ENCODE measurements at regions not wholly inside any gene's neighbourhood (a gene's known extent, or its start where the extent isn't known, plus 50 kb on each side); places are given as distances from the start of the nearest gene placed in this dataset.

- Histone ChIP-seq H3K4me3 (no peak overlapping the region), H3K27ac (no peak overlapping the region), H3K27me3 (no peaks in the 10 kb centered on the region), H3K36me3 (no peaks in the 10 kb centered on the region), H3K9me3 (peaks cover 0 to 3% (median 0%) of the 10 kb centered on the region in 4 donors), H3K4me1 (no peaks in the 10 kb centered on the region)
- 50% methylated on average over 2 of the region's 2 CpGs for WGBS, 2 donors
- no peak for DNase-seq (ENCODE audit: low spot score in 2 of 2)
- TF ChIP-seq POLR2A (IDR thresholded peaks at IDR 0.05) (no peak), EP300 (IDR thresholded peaks at IDR 0.05) (no peak)
Measured at GRCh38 chr4:116603096-116603495, 482.3 kb downstream of the TRAM1L1 start.

- peaks cover 0 to 3% (median 0%) of the 10 kb centered on the region in 4 donors for H3K9me3 ChIP-seq
- no peaks in the 10 kb centered on the region for H3K27me3 ChIP-seq
- H3K4me3 ChIP-seq, result no peak overlapping the region
- no peak for TF ChIP-seq POLR2A (IDR thresholded peaks at IDR 0.05)
- TF ChIP-seq EP300 (IDR thresholded peaks at IDR 0.05), result no peak
- TF ChIP-seq, protein P1, sequence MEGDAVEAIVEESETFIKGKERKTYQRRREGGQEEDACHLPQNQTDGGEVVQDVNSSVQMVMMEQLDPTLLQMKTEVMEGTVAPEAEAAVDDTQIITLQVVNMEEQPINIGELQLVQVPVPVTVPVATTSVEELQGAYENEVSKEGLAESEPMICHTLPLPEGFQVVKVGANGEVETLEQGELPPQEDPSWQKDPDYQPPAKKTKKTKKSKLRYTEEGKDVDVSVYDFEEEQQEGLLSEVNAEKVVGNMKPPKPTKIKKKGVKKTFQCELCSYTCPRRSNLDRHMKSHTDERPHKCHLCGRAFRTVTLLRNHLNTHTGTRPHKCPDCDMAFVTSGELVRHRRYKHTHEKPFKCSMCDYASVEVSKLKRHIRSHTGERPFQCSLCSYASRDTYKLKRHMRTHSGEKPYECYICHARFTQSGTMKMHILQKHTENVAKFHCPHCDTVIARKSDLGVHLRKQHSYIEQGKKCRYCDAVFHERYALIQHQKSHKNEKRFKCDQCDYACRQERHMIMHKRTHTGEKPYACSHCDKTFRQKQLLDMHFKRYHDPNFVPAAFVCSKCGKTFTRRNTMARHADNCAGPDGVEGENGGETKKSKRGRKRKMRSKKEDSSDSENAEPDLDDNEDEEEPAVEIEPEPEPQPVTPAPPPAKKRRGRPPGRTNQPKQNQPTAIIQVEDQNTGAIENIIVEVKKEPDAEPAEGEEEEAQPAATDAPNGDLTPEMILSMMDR (IDR thresholded peaks at IDR 0.05), result no peak
- 81 to 87% methylated on average over 11 of the region's 11 CpGs for WGBS, 2 donors
- no peak for DNase-seq (ENCODE audit: low spot score in 2 of 2)
- no peak overlapping the region for H3K27ac ChIP-seq
- no peaks in the 10 kb centered on the region for H3K4me1 ChIP-seq
- no peaks in the 10 kb centered on the region for H3K36me3 ChIP-seq
Measured at GRCh38 chr4:116599859-116600258, 485.5 kb downstream of the TRAM1L1 start.

DNA sequence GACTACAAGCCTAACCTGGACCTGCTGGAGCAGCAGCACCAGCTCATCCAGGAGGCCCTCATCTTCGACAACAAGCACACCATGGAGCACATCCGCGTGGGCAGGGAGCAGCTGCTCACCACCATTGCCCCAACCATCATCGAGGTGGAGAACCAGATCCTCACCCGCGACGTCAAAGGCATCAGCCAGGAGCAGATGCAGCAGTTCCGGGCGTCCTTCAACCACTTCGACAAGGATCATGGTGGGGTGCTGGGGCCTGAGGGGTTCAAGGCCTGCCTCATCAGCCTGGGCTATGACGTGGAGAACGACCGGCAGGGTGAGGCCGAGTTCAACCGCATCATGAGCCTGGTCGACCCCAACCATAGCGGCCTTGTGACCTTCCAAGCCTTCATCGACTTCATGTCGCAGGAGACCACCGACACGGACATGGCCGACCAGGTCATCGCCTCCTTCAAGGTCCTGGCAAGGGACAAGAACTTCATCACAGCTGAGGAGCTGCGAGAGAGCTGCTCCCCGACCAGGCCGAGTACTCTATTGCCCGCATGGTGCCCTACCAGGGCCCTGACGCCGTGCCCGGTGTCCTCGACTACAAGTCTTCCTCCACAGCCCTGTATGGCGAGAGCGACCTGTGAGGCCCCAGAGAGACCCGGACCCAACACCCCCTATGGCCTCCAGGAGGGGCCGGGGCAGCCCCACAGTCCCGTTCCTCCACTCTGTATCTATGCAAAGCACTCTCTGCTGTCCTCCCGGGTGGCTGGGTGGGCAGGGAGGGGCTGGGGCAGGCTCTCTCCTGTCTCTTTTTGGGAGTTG is 486.2 kb downstream of the TRAM1L1 start:
- no peak for DNase-seq (ENCODE audit: low spot score in 2 of 2)
- TF ChIP-seq, protein P1 (IDR thresholded peaks at IDR 0.05), result no peak
- TF ChIP-seq EP300 (IDR thresholded peaks at IDR 0.05) (no peak), POLR2A (IDR thresholded peaks at IDR 0.05) (no peak)
- Histone ChIP-seq H3K36me3 (no peaks in the 10 kb centered on the region), H3K27ac (no peak overlapping the region), H3K9me3 (peaks cover 0 to 3% (median 0%) of the 10 kb centered on the region in 4 donors), H3K4me1 (no peaks in the 10 kb centered on the region), H3K27me3 (no peaks in the 10 kb centered on the region), H3K4me3 (no peak overlapping the region)
- WGBS, 2 donors, result 97 to 98% methylated on average over 26 to 32 of the region's 37 CpGs

DNA sequence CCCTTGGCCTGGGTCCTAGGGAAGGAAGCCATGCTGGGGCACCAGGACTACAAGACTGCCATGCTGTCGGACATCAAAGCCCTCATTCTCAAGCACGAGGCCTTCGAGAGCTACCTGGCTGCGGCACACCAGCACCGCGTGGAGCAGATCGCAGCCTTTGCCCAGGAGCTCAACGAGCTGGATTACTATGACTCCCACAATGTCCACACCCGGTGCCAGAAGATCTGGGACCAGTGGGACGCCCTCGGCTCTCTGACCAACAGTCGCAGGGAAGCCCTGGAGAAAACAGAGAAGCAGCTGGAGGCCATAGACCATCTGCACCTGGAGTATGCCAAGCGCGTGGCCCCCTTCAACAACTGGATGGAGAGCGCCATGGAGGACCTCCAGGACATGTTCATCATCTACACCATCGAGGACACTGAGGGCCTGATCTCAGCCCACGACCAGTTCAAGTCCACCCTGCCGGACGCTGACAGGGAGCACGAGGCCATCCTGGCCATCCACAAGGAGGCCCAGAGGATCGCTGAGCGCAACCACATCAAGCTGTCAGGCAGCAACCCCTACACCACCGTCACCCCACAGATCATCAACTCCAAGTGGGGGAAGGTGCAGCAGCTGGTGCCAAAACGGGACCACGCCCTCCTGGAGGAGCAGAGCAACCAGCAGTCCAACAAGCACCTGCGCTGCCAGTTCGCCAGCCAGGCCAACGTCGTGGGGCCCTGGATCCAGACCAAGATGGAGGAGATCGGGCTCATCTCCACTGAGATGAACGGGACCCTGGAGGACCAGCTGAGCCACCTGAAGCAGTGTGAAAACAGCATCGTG is 487.0 kb downstream of the TRAM1L1 start:
- H3K9me3 ChIP-seq, result peaks cover 0 to 3% (median 0%) of the 10 kb centered on the region in 4 donors
- no peak overlapping the region for H3K4me3 ChIP-seq
- H3K27me3 ChIP-seq, result no peaks in the 10 kb centered on the region
- no peak overlapping the region for H3K27ac ChIP-seq
- WGBS, 2 donors, result 93 to 98% methylated on average over 31 of the region's 32 CpGs
- TF ChIP-seq, protein P1 (IDR thresholded peaks at IDR 0.05), result no peak
- TF ChIP-seq EP300 (IDR thresholded peaks at IDR 0.05), result no peak
- no peak for TF ChIP-seq POLR2A (IDR thresholded peaks at IDR 0.05)
- DNase-seq (ENCODE audit: low spot score in 2 of 2), result no peak
- no peaks in the 10 kb centered on the region for H3K4me1 ChIP-seq
- H3K36me3 ChIP-seq, result no peaks in the 10 kb centered on the region

- TF ChIP-seq, protein P1 (IDR thresholded peaks at IDR 0.05), result no peak
- TF ChIP-seq EP300 (IDR thresholded peaks at IDR 0.05), result no peak
- no peak for TF ChIP-seq POLR2A (IDR thresholded peaks at IDR 0.05)
- no peak for DNase-seq (ENCODE audit: low spot score in 2 of 2)
- Histone ChIP-seq H3K4me1 (no peaks in the 10 kb centered on the region), H3K9me3 (no peaks in the 10 kb centered on the region), H3K4me3 (no peak overlapping the region), H3K27ac (no peak overlapping the region), H3K36me3 (no peaks in the 10 kb centered on the region), H3K27me3 (no peaks in the 10 kb centered on the region)
Measured at GRCh38 chr4:116590648-116591047, 494.7 kb downstream of the TRAM1L1 start.

Data from tibial nerve (tissue), 4 donors.